GM13977 (cell line): ENCODE measurements at regions not wholly inside any gene's neighbourhood (a gene's known extent, or its start where the extent isn't known, plus 50 kb on each side); places are given as distances from the start of the nearest gene placed in this dataset.

Source experiments
- DNase-seq: peaks from one replicate; pipeline ENCODE4 v3.0.0; 2012; ENCODE audit warnings: low spot score
- CTCF ChIP-seq: IDR thresholded peaks from 2 replicates; pipeline ENCODE4 v1.5.1; 2012; ENCODE audit warnings: mild to moderate bottlenecking, control low read depth; ENCODE audit not compliant: insufficient read depth; ENCODE audit errors: extremely low read depth, missing control alignments
- in situ Hi-C: fragments of 300-500 bp; cut with MboI; formaldehyde crosslinking; loops from one replicate; pipeline ENCODE4 v1.12.0; 2022; ENCODE audit warnings: low sequenced_read_pairs, low pct_unique_long_range_greater_than_20kb, mixed read lengths, inconsistent platforms; ENCODE audit not compliant: unreplicated experiment

GRCh38 chr14:80346395-80346794 lies 135.1 kb upstream of the DIO2 start:
- TF ChIP-seq CTCF: no peak
- no peak for DNase-seq
- in situ Hi-C loops: no loop called here

GRCh38 chr14:80344208-80344607 lies 132.9 kb upstream of the DIO2 start:
- DNase-seq: no peak
- TF ChIP-seq CTCF: no peak
- in situ Hi-C loops: no loop called here

- in situ Hi-C loops: no loop called here
- DNase-seq: no peak
- no peak for TF ChIP-seq CTCF
Observed at GRCh38 chr14:80336608-80337106, 125.4 kb upstream of the DIO2 start.

- no peak for TF ChIP-seq CTCF
- no peak for DNase-seq
- in situ Hi-C loops: no loop called here
Observed at GRCh38 chr14:80325688-80326087, 114.4 kb upstream of the DIO2 start.

- no peak for DNase-seq
- in situ Hi-C loops: no loop called here
- TF ChIP-seq CTCF: no peak
Observed at GRCh38 chr14:80325112-80325511, 113.8 kb upstream of the DIO2 start.

GRCh38 chr14:80324649-80325048 lies 113.3 kb upstream of the DIO2 start:
- no peak for TF ChIP-seq CTCF
- in situ Hi-C loops: no loop called here
- no peak for DNase-seq
